ENCODE measurements at regions not wholly inside any gene's neighbourhood (a gene's known extent, or its start where the extent isn't known, plus 50 kb on each side); places are given as distances from the start of the nearest gene placed in this dataset.
"Not testable (repeated sequence)": the region's sequence is repeated elsewhere in the genome, so short reads cannot be mapped to it uniquely, and the experiment has no call there.

DNA sequence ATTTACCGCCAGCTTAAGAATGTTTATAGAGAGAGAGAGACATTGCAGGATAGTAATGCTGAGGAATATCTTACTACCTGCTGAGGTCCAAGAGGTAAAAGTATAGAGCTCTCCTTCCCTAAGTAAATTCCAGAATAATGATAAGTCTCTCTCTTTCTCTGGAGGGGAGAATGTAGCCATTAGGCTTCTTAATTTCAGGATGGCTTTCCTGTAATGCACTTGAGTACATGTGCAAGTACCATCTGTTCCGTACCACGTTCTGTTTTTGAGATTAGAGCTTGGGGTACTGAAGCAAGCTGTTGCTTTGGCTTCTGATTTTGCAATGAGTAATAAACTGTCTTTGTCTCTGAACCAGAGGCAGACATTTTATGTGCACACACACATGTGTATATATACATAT is 1314.0 kb downstream of the JRKL start:
- WGBS = 76% methylated on average over 3 of the region's 3 CpGs
- no peak for DNase-seq (ENCODE audit: low spot score)
- H3K9me3 ChIP-seq (ENCODE audit: control insufficient read depth in 4 of 4, low read length in 3 of 4) = no peaks in the 10 kb centered on the region
- H3K27me3 ChIP-seq (ENCODE audit: control insufficient read depth in 4 of 4, insufficient read depth in 4 of 4, low read length in 3 of 4) = no peaks in the 10 kb centered on the region
- no peak for TF ChIP-seq GABPA (IDR thresholded peaks at IDR 0.05 in 1 of 2, conservative IDR thresholded peaks at IDR 0.05 in 1 of 2)
- no peak for TF ChIP-seq RAD21 (IDR thresholded peaks at IDR 0.05)
- no peak for TF ChIP-seq YY1 (IDR thresholded peaks at IDR 0.05)
- TF ChIP-seq, protein P1, sequence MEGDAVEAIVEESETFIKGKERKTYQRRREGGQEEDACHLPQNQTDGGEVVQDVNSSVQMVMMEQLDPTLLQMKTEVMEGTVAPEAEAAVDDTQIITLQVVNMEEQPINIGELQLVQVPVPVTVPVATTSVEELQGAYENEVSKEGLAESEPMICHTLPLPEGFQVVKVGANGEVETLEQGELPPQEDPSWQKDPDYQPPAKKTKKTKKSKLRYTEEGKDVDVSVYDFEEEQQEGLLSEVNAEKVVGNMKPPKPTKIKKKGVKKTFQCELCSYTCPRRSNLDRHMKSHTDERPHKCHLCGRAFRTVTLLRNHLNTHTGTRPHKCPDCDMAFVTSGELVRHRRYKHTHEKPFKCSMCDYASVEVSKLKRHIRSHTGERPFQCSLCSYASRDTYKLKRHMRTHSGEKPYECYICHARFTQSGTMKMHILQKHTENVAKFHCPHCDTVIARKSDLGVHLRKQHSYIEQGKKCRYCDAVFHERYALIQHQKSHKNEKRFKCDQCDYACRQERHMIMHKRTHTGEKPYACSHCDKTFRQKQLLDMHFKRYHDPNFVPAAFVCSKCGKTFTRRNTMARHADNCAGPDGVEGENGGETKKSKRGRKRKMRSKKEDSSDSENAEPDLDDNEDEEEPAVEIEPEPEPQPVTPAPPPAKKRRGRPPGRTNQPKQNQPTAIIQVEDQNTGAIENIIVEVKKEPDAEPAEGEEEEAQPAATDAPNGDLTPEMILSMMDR (IDR thresholded peaks at IDR 0.05; ENCODE audit: low read depth, low read length, missing input control) = no peak
- no peak for TF ChIP-seq HNF4A (conservative IDR thresholded peaks at IDR 0.05)
- TF ChIP-seq, protein P2, sequence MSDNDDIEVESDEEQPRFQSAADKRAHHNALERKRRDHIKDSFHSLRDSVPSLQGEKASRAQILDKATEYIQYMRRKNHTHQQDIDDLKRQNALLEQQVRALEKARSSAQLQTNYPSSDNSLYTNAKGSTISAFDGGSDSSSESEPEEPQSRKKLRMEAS (IDR thresholded peaks at IDR 0.05) = no peak
- TF ChIP-seq NR2F2 (IDR thresholded peaks at IDR 0.05) = no peak
- H3K4me3 ChIP-seq (ENCODE audit: low read depth in 1 of 3, low read length in 3 of 3) = no peak overlapping the region
- H3K27ac ChIP-seq (ENCODE audit: low read depth in 1 of 2, low read length in 2 of 2) = no peak overlapping the region
- H3K4me1 ChIP-seq (ENCODE audit: control insufficient read depth in 4 of 4, insufficient read depth in 4 of 4, low read length in 3 of 4) = no peaks in the 10 kb centered on the region
- H3K9ac ChIP-seq (ENCODE audit: low read depth in 1 of 2, low read length in 2 of 2) = no peak overlapping the region
- H3K36me3 ChIP-seq (ENCODE audit: control insufficient read depth in 4 of 4, insufficient read depth in 3 of 4, low read depth in 1 of 4, low read length in 3 of 4) = no peaks in the 10 kb centered on the region

DNA sequence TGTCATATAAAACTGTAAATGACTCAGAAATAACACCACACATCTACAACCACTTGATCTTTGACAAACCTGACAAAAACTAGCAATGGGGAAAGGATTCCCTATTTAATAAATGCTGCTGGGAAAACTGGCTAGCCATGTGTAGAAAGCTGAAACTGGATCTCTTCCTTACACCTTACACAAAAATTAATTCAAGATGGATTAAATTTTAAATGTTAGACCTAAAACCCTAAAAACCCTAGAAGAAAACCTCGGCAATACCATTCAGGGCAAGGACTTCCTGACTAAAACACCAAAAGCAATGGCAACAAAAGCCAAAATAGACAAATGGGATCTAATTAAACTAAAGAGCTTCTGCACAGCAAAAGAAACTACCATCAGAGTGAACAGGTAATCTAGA is 1315.3 kb upstream of the CNTN5 start:
- not testable (repeated sequence) for H3K27me3 ChIP-seq (ENCODE audit: control insufficient read depth in 4 of 4, insufficient read depth in 4 of 4, low read length in 3 of 4); H3K27ac ChIP-seq (ENCODE audit: low read depth in 1 of 2, low read length in 2 of 2); H3K36me3 ChIP-seq (ENCODE audit: control insufficient read depth in 4 of 4, insufficient read depth in 3 of 4, low read depth in 1 of 4, low read length in 3 of 4); H3K9ac ChIP-seq (ENCODE audit: low read depth in 1 of 2, low read length in 2 of 2); DNase-seq (ENCODE audit: low spot score); H3K4me3 ChIP-seq (ENCODE audit: low read depth in 1 of 3, low read length in 3 of 3); H3K4me1 ChIP-seq (ENCODE audit: control insufficient read depth in 4 of 4, insufficient read depth in 4 of 4, low read length in 3 of 4); H3K9me3 ChIP-seq (ENCODE audit: control insufficient read depth in 4 of 4, low read length in 3 of 4)
- WGBS = 66% methylated on average over 1 of the region's 1 CpG

DNA sequence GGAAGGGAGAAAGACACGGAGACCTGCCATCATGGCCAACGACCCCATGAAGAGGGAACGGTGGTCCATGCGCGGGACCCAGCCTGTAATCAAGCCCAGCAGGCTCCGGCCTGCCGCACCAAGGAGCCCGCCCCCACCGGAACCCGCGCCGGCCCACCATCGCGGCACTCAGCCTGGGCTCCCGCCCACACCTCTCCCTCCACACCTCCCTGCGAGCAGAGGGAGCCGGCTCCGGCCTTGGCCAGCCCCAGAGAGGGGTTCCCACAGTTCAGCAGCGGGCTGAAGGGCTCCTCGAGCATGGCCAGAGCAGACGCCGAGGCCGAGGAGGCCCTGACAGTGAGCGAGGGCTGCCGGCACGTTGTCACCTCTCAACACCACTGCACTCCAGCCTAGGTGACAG is 1302.8 kb upstream of the CNTN5 start:
- Histone ChIP-seq H3K36me3 (ENCODE audit: control insufficient read depth in 4 of 4, insufficient read depth in 3 of 4, low read depth in 1 of 4, low read length in 3 of 4) (no peaks in the 10 kb centered on the region), H3K4me1 (ENCODE audit: control insufficient read depth in 4 of 4, insufficient read depth in 4 of 4, low read length in 3 of 4) (no peaks in the 10 kb centered on the region)

DNA sequence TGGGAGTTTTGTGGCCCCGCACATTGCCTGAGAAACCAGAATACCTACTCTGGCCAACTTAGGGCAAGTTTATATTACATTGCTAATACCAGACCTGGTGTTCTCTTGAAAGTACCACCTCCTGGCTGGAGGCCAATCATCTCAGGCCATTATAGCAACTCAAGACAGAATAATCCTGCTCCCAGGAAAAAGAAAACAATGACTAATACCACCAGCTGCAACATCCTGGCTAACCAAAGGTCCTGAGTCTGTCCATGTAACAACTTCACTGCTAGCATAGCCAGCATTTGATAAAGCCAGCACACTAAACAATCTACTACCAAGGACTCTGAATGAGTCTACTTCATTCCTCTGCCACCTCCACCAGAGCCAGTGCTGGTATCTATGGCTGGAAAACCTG is 1298.7 kb upstream of the CNTN5 start:
- H3K4me3 ChIP-seq (ENCODE audit: low read depth in 1 of 3, low read length in 3 of 3) = no peak overlapping the region
- no peak for DNase-seq (ENCODE audit: low spot score)
- 84% methylated on average over 1 of the region's 1 CpG for WGBS
- no peak for TF ChIP-seq GABPA (IDR thresholded peaks at IDR 0.05 in 1 of 2, conservative IDR thresholded peaks at IDR 0.05 in 1 of 2)
- no peak for TF ChIP-seq NR2F2 (IDR thresholded peaks at IDR 0.05)
- no peak for TF ChIP-seq FOXA1 (IDR thresholded peaks at IDR 0.05)
- no peak for TF ChIP-seq JUND (IDR thresholded peaks at IDR 0.05)
- no peak for TF ChIP-seq EGR1 (IDR thresholded peaks at IDR 0.05; ENCODE audit: low read depth in 2 of 2)
- no peak for TF ChIP-seq TAF1 (conservative IDR thresholded peaks at IDR 0.05)
- no peak for TF ChIP-seq YY1 (IDR thresholded peaks at IDR 0.05)
- TF ChIP-seq, protein P3, sequence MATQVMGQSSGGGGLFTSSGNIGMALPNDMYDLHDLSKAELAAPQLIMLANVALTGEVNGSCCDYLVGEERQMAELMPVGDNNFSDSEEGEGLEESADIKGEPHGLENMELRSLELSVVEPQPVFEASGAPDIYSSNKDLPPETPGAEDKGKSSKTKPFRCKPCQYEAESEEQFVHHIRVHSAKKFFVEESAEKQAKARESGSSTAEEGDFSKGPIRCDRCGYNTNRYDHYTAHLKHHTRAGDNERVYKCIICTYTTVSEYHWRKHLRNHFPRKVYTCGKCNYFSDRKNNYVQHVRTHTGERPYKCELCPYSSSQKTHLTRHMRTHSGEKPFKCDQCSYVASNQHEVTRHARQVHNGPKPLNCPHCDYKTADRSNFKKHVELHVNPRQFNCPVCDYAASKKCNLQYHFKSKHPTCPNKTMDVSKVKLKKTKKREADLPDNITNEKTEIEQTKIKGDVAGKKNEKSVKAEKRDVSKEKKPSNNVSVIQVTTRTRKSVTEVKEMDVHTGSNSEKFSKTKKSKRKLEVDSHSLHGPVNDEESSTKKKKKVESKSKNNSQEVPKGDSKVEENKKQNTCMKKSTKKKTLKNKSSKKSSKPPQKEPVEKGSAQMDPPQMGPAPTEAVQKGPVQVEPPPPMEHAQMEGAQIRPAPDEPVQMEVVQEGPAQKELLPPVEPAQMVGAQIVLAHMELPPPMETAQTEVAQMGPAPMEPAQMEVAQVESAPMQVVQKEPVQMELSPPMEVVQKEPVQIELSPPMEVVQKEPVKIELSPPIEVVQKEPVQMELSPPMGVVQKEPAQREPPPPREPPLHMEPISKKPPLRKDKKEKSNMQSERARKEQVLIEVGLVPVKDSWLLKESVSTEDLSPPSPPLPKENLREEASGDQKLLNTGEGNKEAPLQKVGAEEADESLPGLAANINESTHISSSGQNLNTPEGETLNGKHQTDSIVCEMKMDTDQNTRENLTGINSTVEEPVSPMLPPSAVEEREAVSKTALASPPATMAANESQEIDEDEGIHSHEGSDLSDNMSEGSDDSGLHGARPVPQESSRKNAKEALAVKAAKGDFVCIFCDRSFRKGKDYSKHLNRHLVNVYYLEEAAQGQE (IDR thresholded peaks at IDR 0.05) = no peak
- no peak for TF ChIP-seq RAD21 (IDR thresholded peaks at IDR 0.05)
- no peak for TF ChIP-seq SP1 (IDR thresholded peaks at IDR 0.05)
- TF ChIP-seq RXRA (IDR thresholded peaks at IDR 0.05) = no peak
- no peak for TF ChIP-seq HNF4A (conservative IDR thresholded peaks at IDR 0.05)
- TF ChIP-seq HNF4G (IDR thresholded peaks at IDR 0.05) = no peak
- TF ChIP-seq, protein P1 (IDR thresholded peaks at IDR 0.05; ENCODE audit: low read depth, low read length, missing input control) = no peak

More for the DNA sequence above, 1302.8 kb upstream of the CNTN5 start:
- WGBS = 92% methylated on average over 26 of the region's 26 CpGs
- no peak for DNase-seq (ENCODE audit: low spot score)
- Histone ChIP-seq H3K27me3 (ENCODE audit: control insufficient read depth in 4 of 4, insufficient read depth in 4 of 4, low read length in 3 of 4) (no peaks in the 10 kb centered on the region), H3K27ac (ENCODE audit: low read depth in 1 of 2, low read length in 2 of 2) (no peak overlapping the region), H3K4me3 (ENCODE audit: low read depth in 1 of 3, low read length in 3 of 3) (no peak overlapping the region), H3K9me3 (ENCODE audit: control insufficient read depth in 4 of 4, low read length in 3 of 4) (no peaks in the 10 kb centered on the region), H3K9ac (ENCODE audit: low read depth in 1 of 2, low read length in 2 of 2) (no peak overlapping the region)
- TF ChIP-seq FOXA1 (IDR thresholded peaks at IDR 0.05) (no peak), EGR1 (IDR thresholded peaks at IDR 0.05; ENCODE audit: low read depth in 2 of 2) (no peak), RAD21 (IDR thresholded peaks at IDR 0.05) (no peak)
- TF ChIP-seq, protein P2 (IDR thresholded peaks at IDR 0.05) = no peak

More for the DNA sequence above, 1298.7 kb upstream of the CNTN5 start:
- no peak overlapping the region for H3K9ac ChIP-seq (ENCODE audit: low read depth in 1 of 2, low read length in 2 of 2)
- no peaks in the 10 kb centered on the region for H3K36me3 ChIP-seq (ENCODE audit: control insufficient read depth in 4 of 4, insufficient read depth in 3 of 4, low read depth in 1 of 4, low read length in 3 of 4)
- H3K4me1 ChIP-seq (ENCODE audit: control insufficient read depth in 4 of 4, insufficient read depth in 4 of 4, low read length in 3 of 4) = no peaks in the 10 kb centered on the region
- no peak overlapping the region for H3K27ac ChIP-seq (ENCODE audit: low read depth in 1 of 2, low read length in 2 of 2)
- no peaks in the 10 kb centered on the region for H3K27me3 ChIP-seq (ENCODE audit: control insufficient read depth in 4 of 4, insufficient read depth in 4 of 4, low read length in 3 of 4)
- H3K9me3 ChIP-seq (ENCODE audit: control insufficient read depth in 4 of 4, low read length in 3 of 4) = no peaks in the 10 kb centered on the region
